ENCODE measurements at regions not wholly inside any gene's neighbourhood (a gene's known extent, or its start where the extent isn't known, plus 50 kb on each side); places are given as distances from the start of the nearest gene placed in this dataset.

DNA sequence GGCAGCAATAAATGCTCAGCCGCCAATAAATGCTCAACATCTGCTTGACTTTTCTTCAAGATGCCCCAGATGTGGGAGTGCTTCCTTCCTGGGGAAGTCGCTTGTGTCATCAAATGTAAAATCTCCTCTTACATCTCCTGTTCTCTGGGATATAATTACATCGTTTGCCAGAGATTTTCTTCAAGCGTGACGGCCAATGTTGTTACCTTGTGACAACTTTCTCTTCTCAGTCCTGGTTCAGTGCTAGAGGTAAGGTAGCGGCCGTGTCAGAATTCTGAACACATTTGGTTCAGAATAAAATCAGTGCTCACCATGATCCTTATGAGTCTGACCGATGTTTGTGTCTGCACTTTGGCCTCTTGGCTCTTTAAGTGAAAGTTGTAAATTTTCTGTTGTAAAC lies 102.5 kb downstream of the ASMT start:
- ATAC-seq: no peak
- WGBS, 2 donors: 64 to 69% methylated on average over 8 of the region's 8 CpGs
- intact Hi-C loops (cut with DNase I): no loop called here
- Histone ChIP-seq H3K4me1 (no peaks in the 10 kb centered on the region), H3K9me3 (peaks cover 0 to 12% (median 0%) of the 10 kb centered on the region in 11 donors), H3K27ac (no peak overlapping the region), H3K36me3 (no peaks in the 10 kb centered on the region), H3K4me3 (no peak overlapping the region), H3K27me3 (peaks cover 0 to 3% (median 0%) of the 10 kb centered on the region in 7 donors)
- no peak for DNase-seq
- TF ChIP-seq, protein P1, sequence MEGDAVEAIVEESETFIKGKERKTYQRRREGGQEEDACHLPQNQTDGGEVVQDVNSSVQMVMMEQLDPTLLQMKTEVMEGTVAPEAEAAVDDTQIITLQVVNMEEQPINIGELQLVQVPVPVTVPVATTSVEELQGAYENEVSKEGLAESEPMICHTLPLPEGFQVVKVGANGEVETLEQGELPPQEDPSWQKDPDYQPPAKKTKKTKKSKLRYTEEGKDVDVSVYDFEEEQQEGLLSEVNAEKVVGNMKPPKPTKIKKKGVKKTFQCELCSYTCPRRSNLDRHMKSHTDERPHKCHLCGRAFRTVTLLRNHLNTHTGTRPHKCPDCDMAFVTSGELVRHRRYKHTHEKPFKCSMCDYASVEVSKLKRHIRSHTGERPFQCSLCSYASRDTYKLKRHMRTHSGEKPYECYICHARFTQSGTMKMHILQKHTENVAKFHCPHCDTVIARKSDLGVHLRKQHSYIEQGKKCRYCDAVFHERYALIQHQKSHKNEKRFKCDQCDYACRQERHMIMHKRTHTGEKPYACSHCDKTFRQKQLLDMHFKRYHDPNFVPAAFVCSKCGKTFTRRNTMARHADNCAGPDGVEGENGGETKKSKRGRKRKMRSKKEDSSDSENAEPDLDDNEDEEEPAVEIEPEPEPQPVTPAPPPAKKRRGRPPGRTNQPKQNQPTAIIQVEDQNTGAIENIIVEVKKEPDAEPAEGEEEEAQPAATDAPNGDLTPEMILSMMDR (IDR thresholded peaks at IDR 0.05): no peak

DNA sequence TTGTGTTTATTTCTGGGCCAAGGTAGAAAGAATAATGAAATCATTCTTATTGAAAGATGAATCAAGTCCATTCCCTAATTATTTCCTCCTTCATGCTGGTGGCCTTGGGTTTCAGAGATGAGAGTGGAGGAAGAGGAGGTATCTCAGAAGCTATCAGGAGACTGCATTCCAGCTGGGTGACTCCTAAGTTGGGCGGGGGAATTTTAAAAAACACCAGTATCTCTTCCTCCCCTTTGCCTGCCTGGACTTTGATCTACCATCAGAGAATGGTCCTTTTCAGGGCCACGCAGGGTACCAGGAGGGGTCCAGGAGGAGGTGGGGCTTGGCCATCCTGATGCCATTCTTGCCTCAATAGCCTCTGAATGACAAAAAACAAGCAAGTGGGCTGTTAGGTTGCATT lies 104.4 kb downstream of the ASMT start:
- TF ChIP-seq, protein P1 (IDR thresholded peaks at IDR 0.05): no peak
- H3K27me3 ChIP-seq: peaks cover 0 to 3% (median 0%) of the 10 kb centered on the region in 7 donors
- ATAC-seq: no peak
- H3K4me1 ChIP-seq: no peaks in the 10 kb centered on the region
- H3K4me3 ChIP-seq: no peak overlapping the region
- no peak for DNase-seq
- intact Hi-C loops (cut with DNase I): no loop called here
- H3K36me3 ChIP-seq: no peaks in the 10 kb centered on the region
- 40 to 44% methylated on average over 2 of the region's 2 CpGs for WGBS, 2 donors
- H3K9me3 ChIP-seq: peaks cover 0 to 7% (median 0%) of the 10 kb centered on the region in 11 donors
- H3K27ac ChIP-seq: no peak overlapping the region

GRCh38 chrX:1720836-1721235 lies 106.0 kb downstream of the ASMT start:
- DNase-seq (no peak), ATAC-seq (no peak)
- TF ChIP-seq, protein P1 (IDR thresholded peaks at IDR 0.05): no peak
- Histone ChIP-seq H3K4me3 (no peak overlapping the region), H3K9me3 (peaks cover 0 to 7% (median 0%) of the 10 kb centered on the region in 11 donors), H3K36me3 (no peaks in the 10 kb centered on the region), H3K27ac (no peak overlapping the region), H3K4me1 (no peaks in the 10 kb centered on the region), H3K27me3 (no peaks in the 10 kb centered on the region)
- WGBS, 2 donors: 75 to 77% methylated on average over 3 of the region's 3 CpGs
- intact Hi-C loops (cut with DNase I): no loop called here

- TF ChIP-seq, protein P1 (IDR thresholded peaks at IDR 0.05): no peak
- WGBS, 2 donors: 51 to 65% methylated on average over 8 of the region's 8 CpGs
- Histone ChIP-seq H3K9me3 (peaks cover 0 to 7% (median 0%) of the 10 kb centered on the region in 11 donors), H3K36me3 (no peaks in the 10 kb centered on the region), H3K4me3 (no peak overlapping the region), H3K27ac (no peak overlapping the region), H3K27me3 (peaks cover 0 to 3% (median 0%) of the 10 kb centered on the region in 7 donors), H3K4me1 (no peaks in the 10 kb centered on the region)
- ATAC-seq (no peak), DNase-seq (no peak)
- intact Hi-C loops (cut with DNase I): no loop called here
Measured at GRCh38 chrX:1725472-1725871, 110.6 kb downstream of the ASMT start.
